AG10803 (cell line): ENCODE measurements at regions not wholly inside any gene's neighbourhood (a gene's known extent, or its start where the extent isn't known, plus 50 kb on each side); places are given as distances from the start of the nearest gene placed in this dataset.
A peak's percentile ranks its signal among the peaks of the same experiment; 100 is the strongest.

Source experiments
- DNase-seq: peaks from one replicate; pipeline ENCODE4 v3.0.0; 2010; ENCODE audit warnings: low read depth
- H3K4me3 ChIP-seq: 2 replicates; pipeline ENCODE4 v1.5.1; 2011; ENCODE audit warnings: mild to moderate bottlenecking, low read length, control low read depth
- TF ChIP-seq, protein P1 (sequence below): conservative IDR thresholded peaks from 2 replicates; pipeline ENCODE4 v1.5.1; 2011; ENCODE audit warnings: mild to moderate bottlenecking, low read length, control low read depth, inconsistent platforms

DNA sequence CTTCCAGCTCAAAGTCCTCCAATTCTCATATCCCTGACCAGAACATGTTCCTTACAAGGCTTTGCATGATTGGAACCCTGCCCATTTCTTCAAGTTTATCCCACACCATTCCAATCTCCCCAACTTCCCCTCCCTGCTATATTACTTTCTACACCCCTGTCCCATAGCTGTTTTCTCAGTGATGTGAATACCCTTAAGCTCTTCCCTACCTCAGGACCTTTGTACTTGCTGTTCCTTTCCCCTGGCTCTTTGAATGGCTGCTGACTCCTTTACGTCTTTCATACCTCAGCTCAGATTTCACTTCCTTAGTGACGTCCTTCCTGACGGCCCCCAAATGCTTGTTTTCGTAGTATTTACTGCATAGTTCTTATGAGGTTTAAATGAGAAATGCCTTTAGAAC lies 166.2 kb upstream of the ZNF462 start:
- no peak overlapping the region for H3K4me3 ChIP-seq
- TF ChIP-seq, protein P1, sequence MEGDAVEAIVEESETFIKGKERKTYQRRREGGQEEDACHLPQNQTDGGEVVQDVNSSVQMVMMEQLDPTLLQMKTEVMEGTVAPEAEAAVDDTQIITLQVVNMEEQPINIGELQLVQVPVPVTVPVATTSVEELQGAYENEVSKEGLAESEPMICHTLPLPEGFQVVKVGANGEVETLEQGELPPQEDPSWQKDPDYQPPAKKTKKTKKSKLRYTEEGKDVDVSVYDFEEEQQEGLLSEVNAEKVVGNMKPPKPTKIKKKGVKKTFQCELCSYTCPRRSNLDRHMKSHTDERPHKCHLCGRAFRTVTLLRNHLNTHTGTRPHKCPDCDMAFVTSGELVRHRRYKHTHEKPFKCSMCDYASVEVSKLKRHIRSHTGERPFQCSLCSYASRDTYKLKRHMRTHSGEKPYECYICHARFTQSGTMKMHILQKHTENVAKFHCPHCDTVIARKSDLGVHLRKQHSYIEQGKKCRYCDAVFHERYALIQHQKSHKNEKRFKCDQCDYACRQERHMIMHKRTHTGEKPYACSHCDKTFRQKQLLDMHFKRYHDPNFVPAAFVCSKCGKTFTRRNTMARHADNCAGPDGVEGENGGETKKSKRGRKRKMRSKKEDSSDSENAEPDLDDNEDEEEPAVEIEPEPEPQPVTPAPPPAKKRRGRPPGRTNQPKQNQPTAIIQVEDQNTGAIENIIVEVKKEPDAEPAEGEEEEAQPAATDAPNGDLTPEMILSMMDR: no peak
- DNase-seq: no peak

GRCh38 chr9:106697390-106697749 lies 165.6 kb upstream of the ZNF462 start:
- TF ChIP-seq, protein P1: no peak
- DNase-seq: no peak
- H3K4me3 ChIP-seq: no peak overlapping the region

DNA sequence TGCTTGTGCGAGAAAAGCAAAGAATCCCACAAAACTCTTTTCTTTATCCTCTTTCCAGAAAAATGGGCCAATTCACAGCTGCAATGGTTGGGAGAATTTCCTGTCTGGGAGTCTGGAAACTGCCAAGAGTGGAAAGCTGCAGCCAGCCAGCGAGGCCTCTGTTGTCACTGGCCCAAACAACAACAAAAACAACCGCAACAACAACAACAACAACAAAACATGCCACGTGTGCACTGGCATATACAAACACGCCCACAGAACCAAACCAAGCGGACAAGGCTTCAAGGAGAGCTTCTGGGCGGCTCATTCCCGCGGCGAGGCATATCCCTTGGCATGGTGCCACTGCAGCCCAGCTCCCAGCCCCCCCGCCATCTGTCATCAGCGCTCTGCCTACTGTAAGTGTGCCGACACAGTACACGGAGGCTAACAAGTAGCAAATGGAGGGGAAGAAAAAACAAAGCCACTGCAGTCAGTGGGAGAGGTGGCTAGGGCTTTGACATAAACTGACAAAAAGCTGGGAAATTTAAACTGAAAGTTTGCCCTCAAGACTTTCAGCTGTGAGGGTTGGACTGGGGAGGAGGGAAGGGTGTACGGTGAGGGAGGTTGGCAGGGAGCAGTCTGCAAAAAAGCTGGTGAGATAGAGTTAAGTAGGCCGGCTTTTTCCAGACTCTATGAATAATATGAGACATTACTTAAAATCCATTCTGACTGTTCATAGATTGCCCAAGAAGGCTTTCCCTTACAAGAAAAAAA lies 165.0 kb upstream of the ZNF462 start:
- DNase-seq: peak; percentile 87
- H3K4me3 ChIP-seq: peak overlapping the region; percentile 47

DNA sequence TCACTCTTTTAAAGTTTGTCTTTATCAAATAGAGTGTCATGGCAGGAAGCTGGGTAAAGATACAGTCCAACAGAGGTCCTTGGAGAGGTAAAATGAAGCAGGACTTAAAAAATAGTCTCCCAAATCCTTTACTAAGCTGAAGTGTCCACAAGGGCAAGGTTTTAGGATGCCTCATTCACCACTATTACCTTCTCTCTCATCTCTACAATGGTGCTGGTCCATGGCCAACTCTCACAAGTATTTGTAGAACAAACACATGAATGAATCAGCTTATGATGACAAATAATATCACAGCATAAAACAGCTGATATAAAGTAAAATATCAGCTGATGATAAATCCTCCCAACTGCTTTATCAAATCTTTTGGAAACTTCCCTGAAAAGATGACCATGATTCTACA lies 162.3 kb upstream of the ZNF462 start:
- no peak overlapping the region for H3K4me3 ChIP-seq
- no peak for DNase-seq
- TF ChIP-seq, protein P1: no peak

More for the DNA sequence above, 165.0 kb upstream of the ZNF462 start:
- TF ChIP-seq, protein P1: no peak

DNA sequence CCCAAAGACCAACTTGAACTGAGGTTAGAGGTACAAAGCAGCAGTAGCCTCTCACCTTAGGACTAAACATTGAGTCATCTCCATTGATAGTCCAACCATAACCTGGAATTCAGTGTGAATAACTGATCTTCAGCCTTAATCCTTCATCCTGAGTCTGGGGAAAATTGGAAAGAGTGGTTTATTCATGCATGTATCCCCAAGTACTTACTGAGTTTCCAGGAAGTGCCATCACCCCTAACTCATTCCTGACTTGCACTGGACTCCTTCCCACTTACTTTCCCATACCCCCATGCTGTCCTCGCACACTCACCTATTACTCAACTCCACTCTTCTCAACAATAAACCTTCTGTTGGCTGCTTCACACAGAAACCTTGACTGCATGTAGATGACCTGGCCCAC lies 161.4 kb upstream of the ZNF462 start:
- no peak overlapping the region for H3K4me3 ChIP-seq
- TF ChIP-seq, protein P1: no peak
- no peak for DNase-seq

GRCh38 chr9:106704056-106704615 lies 158.8 kb upstream of the ZNF462 start:
- no peak for DNase-seq
- H3K4me3 ChIP-seq: no peak overlapping the region
- TF ChIP-seq, protein P1: peak; percentile 14

GRCh38 chr9:106707291-106707690 lies 155.7 kb upstream of the ZNF462 start:
- H3K4me3 ChIP-seq: no peak overlapping the region
- DNase-seq: peak; percentile 66
- TF ChIP-seq, protein P1: no peak
